Stimulated activated effector memory CD8-positive, alpha-beta T cell treated with anti-CD3 and anti-CD28 coated beads, Interleukin-12 subunit alpha, Interleukin-12 subunit beta, amount 100 ng/mL, for 72 hours (primary cell): ENCODE measurements at regions not wholly inside any gene's neighbourhood (a gene's known extent, or its start where the extent isn't known, plus 50 kb on each side); places are given as distances from the start of the nearest gene placed in this dataset.

Source experiments
- ATAC-seq: fragments of 150-1000 bp; cut with Tn5 transposase; 2 replicates; pipeline ENCODE4 v1.10.0; 2021
- DNase-seq, 2 donors: peaks; one replicate each; pipeline ENCODE4 v3.0.0; 2021 to 2022; ENCODE audit warnings: low spot score in 2 of 2
- H3K27ac Mint-ChIP-seq: one replicate; pipeline ENCODE4 v1.8.0; 2022; ENCODE audit warnings: mild to moderate bottlenecking, mixed read lengths
- H3K36me3 Mint-ChIP-seq: one replicate; pipeline ENCODE4 v1.8.0; 2022; ENCODE audit warnings: mild to moderate bottlenecking, mixed read lengths
- H3K4me1 Mint-ChIP-seq: one replicate; pipeline ENCODE4 v1.8.0; 2022; ENCODE audit warnings: mixed read lengths
- H3K4me3 Mint-ChIP-seq: one replicate; pipeline ENCODE4 v1.8.0; 2022; ENCODE audit warnings: mild to moderate bottlenecking, mixed read lengths
- H3K9me3 Mint-ChIP-seq: one replicate; pipeline ENCODE4 v1.8.0; 2022; ENCODE audit warnings: mixed read lengths

DNA sequence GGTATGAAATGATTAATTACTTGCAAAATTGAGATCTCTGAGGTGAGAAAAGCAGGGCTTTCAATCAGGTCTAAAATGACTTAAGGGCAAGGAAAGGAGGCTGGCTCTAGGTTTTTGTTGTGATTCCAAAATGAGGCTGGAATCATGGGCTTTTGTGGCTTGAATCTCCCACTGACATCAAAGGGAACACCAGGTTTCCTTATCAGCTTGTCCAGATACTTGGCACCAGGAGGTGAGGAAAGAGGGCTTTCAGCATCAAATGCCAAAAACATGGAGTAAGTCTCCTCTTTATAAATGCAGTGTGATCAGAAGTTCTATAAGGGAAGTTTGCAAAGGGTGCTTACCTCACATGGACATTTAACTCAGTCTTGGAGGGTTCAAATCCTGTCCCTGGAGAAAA is 402.3 kb downstream of the NDFIP2 start:
- Mint-ChIP-seq H3K4me3 (no peak overlapping the region), H3K4me1 (no peaks in the 10 kb centered on the region), H3K36me3 (no peaks in the 10 kb centered on the region), H3K9me3 (peaks cover 3% of the 10 kb centered on the region), H3K27ac (no peak overlapping the region)
- DNase-seq, result no peak
- no peak for ATAC-seq

DNA sequence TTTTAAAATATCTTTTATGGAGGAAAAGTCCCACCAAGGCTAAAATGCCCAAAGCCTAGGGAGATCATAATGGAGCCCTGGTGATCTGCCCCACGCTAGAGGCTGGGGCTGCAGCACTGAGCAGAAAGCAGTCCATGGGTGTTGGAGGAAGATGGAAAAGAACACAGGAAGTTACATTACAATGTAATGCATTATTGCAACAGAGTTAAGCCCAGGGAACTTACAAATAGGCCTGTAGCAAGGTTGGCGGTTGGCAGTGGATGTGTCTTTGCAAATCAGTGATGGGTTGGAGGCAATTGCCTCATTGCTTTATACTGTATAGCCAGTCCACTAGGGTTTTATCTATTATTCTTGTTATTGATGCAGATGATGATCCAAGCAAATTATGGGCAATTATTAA is 399.9 kb downstream of the NDFIP2 start:
- no peak for ATAC-seq
- H3K36me3 Mint-ChIP-seq, result no peaks in the 10 kb centered on the region
- H3K4me1 Mint-ChIP-seq, result no peaks in the 10 kb centered on the region

DNA sequence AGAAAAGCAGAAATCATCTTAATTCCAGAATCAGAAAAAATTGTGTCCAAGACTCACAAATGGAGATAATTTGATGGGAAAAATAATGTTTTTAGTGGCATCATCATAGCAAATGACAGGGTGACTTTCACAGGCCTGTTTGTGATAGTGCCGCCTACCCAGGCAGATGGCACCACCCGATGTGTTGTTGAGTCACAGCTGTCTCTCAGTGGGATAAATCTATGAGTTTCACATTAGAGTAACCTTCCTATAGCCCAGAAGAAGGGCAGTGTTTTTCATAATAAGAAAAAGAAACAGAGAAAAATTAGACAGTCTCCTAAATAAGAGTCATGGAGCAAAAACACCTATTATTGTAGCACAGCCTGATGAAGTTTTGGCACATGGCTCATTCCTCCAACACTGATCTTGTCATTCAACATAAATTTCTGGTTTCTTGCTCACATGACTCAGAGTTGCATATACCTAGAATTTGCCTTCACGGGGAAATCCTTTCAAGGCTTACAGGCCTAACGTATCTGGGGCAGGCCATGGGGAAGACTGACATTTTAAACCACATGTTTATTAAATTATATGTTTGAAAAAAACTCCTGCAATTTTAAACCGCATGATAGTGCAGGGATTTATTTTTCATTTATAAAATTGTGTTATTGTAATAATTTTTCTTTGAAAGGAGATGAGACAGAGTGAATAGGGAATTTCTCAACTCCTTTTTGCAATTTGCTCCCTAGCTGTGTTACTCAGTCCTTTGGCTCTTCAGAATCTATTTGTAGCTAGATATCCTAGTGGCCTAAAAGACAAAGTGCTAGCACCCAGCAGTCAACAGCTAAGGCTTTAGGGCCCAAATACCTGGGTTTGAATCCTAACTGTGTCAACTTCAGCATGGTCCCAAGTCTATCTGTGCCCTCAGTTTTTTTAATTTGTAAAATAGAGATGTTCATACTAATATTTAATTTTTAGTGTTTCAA is 393.7 kb downstream of the NDFIP2 start:
- ATAC-seq (peak; percentile 56), DNase-seq (no peak)
- H3K36me3 Mint-ChIP-seq, result no peaks in the 10 kb centered on the region
- H3K4me1 Mint-ChIP-seq, result no peaks in the 10 kb centered on the region
- H3K27ac Mint-ChIP-seq, result no peak overlapping the region
- H3K9me3 Mint-ChIP-seq, result no peaks in the 10 kb centered on the region
- H3K4me3 Mint-ChIP-seq, result no peak overlapping the region

More for the DNA sequence above, 399.9 kb downstream of the NDFIP2 start:
- no peak for DNase-seq
- H3K27ac Mint-ChIP-seq, result no peak overlapping the region
- H3K9me3 Mint-ChIP-seq, result peaks cover 2% of the 10 kb centered on the region
- no peak overlapping the region for H3K4me3 Mint-ChIP-seq

DNA sequence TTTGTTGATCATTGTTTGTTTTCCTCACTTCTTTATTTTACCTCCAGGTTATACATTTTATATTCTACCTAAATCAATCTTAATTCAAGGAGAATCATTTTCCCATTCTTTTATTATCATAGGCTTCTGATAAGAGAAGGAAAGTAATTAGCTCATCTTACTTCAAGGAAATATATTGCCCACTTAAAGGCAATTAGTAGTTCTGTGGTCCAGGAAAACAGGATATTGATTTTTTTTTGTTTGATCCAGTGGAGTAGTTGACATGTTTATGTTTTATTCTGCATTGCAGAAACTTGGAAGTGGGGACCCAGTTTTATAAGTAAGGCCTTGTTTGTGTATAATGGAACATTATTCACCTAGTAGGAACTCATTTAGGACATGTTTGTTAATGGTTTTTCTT is 390.6 kb downstream of the NDFIP2 start:
- no peak overlapping the region for H3K4me3 Mint-ChIP-seq
- H3K27ac Mint-ChIP-seq, result no peak overlapping the region
- no peaks in the 10 kb centered on the region for H3K9me3 Mint-ChIP-seq
- H3K4me1 Mint-ChIP-seq, result no peaks in the 10 kb centered on the region
- ATAC-seq, result no peak
- H3K36me3 Mint-ChIP-seq, result no peaks in the 10 kb centered on the region
- DNase-seq, result no peak

DNA sequence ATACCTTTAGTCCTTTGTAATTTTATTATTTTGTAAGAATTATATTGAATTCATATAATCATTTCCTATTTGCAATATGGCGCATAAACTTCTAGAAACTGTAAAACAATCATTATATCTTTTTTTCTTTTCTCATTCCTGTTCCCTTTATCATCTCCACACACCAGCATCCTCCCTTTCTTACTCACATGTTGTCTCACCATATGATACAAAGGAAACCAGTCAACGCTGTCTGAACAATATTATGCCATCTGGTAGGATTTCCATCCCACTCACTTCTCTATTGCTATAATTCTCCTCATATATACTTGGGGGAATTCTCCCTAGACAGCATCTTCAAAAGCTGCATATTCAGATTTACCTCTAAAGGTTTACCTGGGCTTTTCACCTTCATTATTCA is 389.8 kb downstream of the NDFIP2 start:
- no peaks in the 10 kb centered on the region for H3K9me3 Mint-ChIP-seq
- H3K4me3 Mint-ChIP-seq, result no peak overlapping the region
- ATAC-seq, result no peak
- H3K27ac Mint-ChIP-seq, result no peak overlapping the region
- DNase-seq, result no peak
- H3K4me1 Mint-ChIP-seq, result no peaks in the 10 kb centered on the region
- H3K36me3 Mint-ChIP-seq, result no peaks in the 10 kb centered on the region

DNA sequence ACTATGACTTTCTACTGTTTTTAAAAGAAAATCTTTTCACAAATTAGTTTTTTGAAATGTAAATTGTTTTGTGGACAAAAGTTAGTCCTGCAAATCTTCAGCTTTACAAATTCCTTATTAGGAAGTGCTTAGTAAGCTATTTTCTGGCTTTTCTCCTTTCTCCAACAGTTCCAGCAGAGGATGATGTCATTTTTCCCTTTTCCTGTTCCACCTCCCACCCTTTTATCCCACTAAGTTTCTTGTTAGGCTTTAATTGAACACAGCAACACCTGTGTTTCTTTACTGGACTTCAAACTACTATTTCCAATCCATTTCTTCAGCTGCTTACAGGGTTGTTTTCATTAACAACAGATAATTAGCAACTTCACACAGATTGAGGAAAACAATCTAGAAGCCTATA is 389.2 kb downstream of the NDFIP2 start:
- Mint-ChIP-seq H3K9me3 (no peaks in the 10 kb centered on the region), H3K4me3 (no peak overlapping the region), H3K27ac (no peak overlapping the region), H3K36me3 (no peaks in the 10 kb centered on the region), H3K4me1 (no peaks in the 10 kb centered on the region)
- ATAC-seq, result no peak
- no peak for DNase-seq

DNA sequence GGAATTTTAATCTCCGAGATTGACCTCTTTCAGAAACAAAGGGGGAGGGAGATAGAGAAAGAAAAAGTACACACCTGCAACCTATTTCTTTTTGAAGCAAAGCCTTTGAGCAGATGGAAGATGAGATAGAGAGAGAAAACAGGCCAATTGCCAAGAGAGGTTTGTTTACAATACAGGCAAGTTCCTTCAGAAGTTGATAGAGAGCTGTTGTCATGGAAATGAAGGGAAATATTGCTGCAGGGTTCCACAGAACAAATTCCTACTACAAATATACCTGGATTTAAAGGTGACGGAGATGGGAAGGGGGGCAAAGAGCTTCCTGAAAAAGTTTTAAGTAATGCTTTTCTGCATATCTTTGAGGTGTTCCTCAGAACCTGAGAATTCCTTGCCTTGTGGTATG is 388.4 kb downstream of the NDFIP2 start:
- Mint-ChIP-seq H3K4me3 (no peak overlapping the region), H3K27ac (no peak overlapping the region), H3K36me3 (no peaks in the 10 kb centered on the region), H3K4me1 (no peaks in the 10 kb centered on the region), H3K9me3 (no peaks in the 10 kb centered on the region)
- DNase-seq (no peak), ATAC-seq (no peak)

DNA sequence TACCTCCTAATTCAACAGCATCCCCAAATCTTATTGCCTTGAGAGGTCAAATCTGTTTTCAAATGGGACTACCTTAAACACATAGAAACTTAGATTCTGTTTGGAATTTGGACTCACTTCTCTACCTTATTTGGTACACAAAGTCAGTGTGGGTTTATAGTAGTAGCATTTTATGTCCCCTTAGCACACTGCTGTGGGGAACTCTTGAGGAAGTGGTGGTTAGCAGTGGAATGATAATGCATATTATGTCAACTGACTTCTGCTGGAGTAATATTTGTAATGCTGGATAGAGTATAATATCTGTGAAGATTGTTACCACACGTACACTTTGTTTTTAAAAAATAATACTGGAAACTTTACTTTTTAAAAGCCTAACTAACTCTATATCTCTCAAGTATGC is 386.3 kb downstream of the NDFIP2 start:
- Mint-ChIP-seq H3K4me3 (no peak overlapping the region), H3K27ac (no peak overlapping the region), H3K4me1 (no peaks in the 10 kb centered on the region), H3K9me3 (no peaks in the 10 kb centered on the region), H3K36me3 (no peaks in the 10 kb centered on the region)
- ATAC-seq (no peak), DNase-seq (no peak)

DNA sequence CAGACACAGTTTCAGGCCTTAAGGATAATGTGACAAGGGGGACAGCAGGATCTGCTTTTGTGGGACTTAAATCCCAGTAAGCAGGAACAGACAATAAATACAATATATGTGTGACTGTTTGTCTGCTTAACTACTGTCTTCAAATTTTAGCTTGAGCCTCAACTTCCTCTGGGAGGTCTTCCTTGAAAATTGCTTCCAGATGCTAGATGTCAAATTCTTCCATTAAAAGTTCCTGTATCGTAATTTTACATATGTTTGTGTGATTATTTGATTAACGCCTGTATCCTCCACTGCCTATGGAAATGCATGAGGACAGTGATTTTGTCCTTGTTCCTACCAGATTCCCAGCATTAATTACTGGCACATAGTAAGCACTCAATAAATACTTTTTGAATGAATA is 385.5 kb downstream of the NDFIP2 start:
- ATAC-seq, result no peak
- Mint-ChIP-seq H3K27ac (no peak overlapping the region), H3K36me3 (no peaks in the 10 kb centered on the region), H3K9me3 (no peaks in the 10 kb centered on the region), H3K4me1 (no peaks in the 10 kb centered on the region), H3K4me3 (no peak overlapping the region)
- no peak for DNase-seq

DNA sequence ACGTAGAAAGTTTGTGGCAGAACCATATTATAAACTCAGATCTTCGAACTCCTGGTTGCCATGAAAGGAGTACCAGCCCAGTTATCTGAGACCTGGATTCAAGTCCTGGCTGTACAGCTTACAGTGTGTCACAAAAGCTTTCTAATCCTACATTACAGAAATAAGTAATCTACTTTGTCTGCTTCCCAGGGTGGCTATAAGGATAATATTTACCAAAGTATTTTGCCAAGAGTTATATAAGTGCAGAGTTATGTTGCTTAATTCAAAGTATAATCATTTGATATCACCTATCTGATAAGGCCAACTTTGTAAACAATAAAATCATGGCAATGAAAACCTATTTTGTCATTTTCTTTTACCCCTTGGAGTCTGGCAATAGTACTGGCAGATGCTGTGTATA is 381.6 kb downstream of the NDFIP2 start:
- no peak for DNase-seq
- H3K4me1 Mint-ChIP-seq, result no peaks in the 10 kb centered on the region
- H3K36me3 Mint-ChIP-seq, result no peaks in the 10 kb centered on the region
- no peak for ATAC-seq
- no peak overlapping the region for H3K27ac Mint-ChIP-seq
- no peak overlapping the region for H3K4me3 Mint-ChIP-seq
- no peaks in the 10 kb centered on the region for H3K9me3 Mint-ChIP-seq

DNA sequence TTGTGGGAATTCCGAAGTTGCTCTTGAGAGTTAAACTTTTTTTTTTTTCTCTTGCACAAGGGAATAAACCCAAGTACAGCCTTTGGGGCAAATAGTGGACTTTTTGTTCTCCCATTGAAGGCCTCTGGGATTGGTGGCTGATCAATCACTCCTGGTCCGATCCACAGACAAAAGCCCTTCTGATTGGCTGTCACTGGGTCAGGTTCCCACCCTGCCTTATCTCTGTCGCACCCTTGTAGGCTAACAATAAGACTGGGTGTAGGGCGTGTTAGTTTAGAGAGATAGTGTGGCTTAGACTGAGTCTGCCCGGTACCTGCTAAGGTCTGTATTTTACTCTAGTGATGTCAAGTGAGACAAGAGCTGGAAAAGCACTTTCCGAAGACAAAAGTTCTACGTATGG is 380.8 kb downstream of the NDFIP2 start:
- H3K4me1 Mint-ChIP-seq, result no peaks in the 10 kb centered on the region
- ATAC-seq (no peak), DNase-seq (no peak)
- H3K4me3 Mint-ChIP-seq, result no peak overlapping the region
- no peak overlapping the region for H3K27ac Mint-ChIP-seq
- no peaks in the 10 kb centered on the region for H3K36me3 Mint-ChIP-seq
- H3K9me3 Mint-ChIP-seq, result no peaks in the 10 kb centered on the region

DNA sequence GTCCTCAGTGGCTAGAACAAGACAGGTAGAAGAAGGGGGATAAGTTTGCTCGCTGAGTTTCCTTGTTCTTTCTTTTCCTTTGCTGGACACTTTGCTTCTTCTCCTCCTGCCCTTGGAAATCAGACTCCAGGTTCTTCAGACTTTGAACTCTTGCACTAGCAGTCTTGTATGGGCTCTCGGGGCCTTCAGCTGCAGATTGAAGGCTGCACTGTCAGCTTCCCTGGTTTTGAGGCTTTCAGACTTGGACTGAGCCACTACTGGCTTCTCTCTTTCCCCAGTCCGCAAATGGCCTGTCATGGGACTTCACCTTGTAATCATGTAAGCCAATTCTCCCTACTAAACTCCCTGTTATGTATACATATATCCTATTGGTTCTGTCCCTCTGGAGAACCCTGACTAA is 379.8 kb downstream of the NDFIP2 start:
- H3K36me3 Mint-ChIP-seq, result no peaks in the 10 kb centered on the region
- no peak overlapping the region for H3K27ac Mint-ChIP-seq
- H3K4me1 Mint-ChIP-seq, result no peaks in the 10 kb centered on the region
- ATAC-seq (no peak), DNase-seq (no peak)
- no peak overlapping the region for H3K4me3 Mint-ChIP-seq
- H3K9me3 Mint-ChIP-seq, result no peaks in the 10 kb centered on the region

DNA sequence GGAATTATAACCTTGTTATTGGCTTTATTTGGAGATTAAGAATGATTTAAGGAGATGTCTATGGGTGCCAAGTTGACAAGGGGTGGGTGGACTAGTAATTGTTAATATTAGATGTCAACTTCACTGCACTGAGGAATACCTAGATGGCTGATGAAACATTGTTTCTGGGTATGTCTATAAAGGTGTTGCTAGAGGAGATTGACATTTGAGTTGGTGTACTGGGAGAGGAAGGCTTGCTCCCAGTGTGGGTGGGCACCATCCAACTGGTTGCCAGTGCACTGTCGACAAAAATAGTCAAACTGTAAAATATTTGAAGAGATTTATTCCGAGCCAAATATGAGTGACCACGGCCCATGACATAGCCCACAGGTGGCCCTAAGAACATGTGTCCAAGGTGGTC is 378.8 kb downstream of the NDFIP2 start:
- Mint-ChIP-seq H3K9me3 (no peaks in the 10 kb centered on the region), H3K4me3 (no peak overlapping the region), H3K4me1 (no peaks in the 10 kb centered on the region), H3K36me3 (no peaks in the 10 kb centered on the region), H3K27ac (no peak overlapping the region)
- ATAC-seq, result no peak
- DNase-seq, result no peak

DNA sequence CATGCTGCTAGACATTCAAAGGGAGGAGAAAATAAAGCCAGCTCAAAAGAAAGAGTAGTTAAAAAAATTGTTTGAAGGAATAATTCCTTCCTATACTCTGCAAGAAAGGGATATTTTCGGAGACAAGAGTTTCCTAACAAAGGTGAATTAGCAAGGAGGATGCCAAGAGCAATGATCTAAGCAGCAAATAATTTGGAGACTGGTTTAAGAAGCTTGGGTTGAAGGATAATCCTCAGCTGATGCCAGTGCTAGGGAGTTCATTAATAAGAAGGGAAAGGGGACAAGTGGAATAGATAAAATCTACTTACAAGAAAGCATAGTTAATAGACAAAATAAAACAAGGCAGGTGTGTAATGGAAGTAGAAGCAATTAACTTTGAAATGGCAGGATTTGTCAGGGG is 372.3 kb downstream of the NDFIP2 start:
- DNase-seq (no peak), ATAC-seq (no peak)
- Mint-ChIP-seq H3K27ac (no peak overlapping the region), H3K4me1 (no peaks in the 10 kb centered on the region), H3K4me3 (no peak overlapping the region), H3K9me3 (peaks cover 8% of the 10 kb centered on the region), H3K36me3 (no peaks in the 10 kb centered on the region)

DNA sequence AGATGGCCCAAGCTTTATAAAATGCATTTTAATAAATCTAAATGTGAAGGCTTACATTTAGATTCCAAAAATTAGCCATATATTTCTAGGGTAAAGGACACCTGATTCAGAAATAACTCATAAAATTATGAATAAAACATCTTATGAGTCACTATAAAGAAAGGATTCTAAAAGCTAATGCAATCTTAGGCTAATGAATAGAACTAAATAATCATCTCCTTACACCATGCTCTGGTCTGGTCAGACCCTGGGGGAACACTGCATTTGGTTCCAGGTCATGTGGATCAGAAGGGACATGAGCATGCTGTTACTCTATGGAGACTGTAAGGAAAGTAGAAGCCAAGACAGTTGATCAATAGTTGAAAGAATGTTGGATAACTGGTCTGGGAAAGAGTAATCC is 370.4 kb downstream of the NDFIP2 start:
- Mint-ChIP-seq H3K9me3 (peaks cover 8% of the 10 kb centered on the region), H3K4me3 (no peak overlapping the region), H3K27ac (no peak overlapping the region), H3K36me3 (no peaks in the 10 kb centered on the region), H3K4me1 (no peaks in the 10 kb centered on the region)
- no peak for ATAC-seq
- no peak for DNase-seq

DNA sequence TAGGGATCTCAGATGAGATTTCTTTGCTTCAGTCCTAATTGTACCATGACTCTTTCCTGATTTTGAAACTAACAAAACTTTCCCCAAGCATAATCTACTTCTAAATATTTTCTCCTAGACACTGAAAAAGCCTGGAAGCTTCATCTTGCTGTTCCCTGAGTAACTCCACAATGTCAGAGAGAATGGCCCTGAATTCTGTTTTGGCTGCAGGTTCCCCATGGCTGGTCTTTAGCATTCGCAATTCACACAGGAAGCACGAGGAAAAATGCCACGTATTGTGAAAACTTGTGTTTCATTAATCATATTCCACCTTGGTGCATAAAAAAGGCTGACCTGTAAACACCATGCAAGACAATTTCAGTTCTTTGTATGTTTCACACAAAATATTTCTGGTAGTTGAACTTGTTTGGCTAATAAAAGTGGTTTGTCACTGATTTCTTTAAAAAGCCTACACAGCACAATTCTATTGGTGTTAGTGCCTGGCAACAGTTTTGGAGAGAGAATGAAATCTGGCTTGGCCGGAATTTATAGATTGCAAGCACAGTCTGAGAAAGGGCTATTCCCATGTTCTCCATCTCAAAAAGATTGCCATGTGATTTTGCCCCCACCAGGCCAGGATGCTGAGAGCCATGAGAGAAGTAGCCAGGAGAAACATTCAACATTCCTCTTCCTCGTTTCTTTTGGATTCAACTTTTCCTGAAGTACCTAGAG is 367.1 kb downstream of the NDFIP2 start:
- DNase-seq (no peak), ATAC-seq (no peak)
- Mint-ChIP-seq H3K36me3 (no peaks in the 10 kb centered on the region), H3K27ac (no peak overlapping the region), H3K4me3 (no peak overlapping the region), H3K9me3 (peaks cover 4% of the 10 kb centered on the region), H3K4me1 (no peaks in the 10 kb centered on the region)
